ENCODE measurements at regions not wholly inside any gene's neighbourhood (a gene's known extent, or its start where the extent isn't known, plus 50 kb on each side); places are given as distances from the start of the nearest gene placed in this dataset.

GRCh38 chr6:147077251-147077650 is 127.0 kb upstream of the STXBP5 start:
- no peak overlapping the region for H3K4me3 ChIP-seq (ENCODE audit: low read depth, low read length)
- TF ChIP-seq, protein P1, sequence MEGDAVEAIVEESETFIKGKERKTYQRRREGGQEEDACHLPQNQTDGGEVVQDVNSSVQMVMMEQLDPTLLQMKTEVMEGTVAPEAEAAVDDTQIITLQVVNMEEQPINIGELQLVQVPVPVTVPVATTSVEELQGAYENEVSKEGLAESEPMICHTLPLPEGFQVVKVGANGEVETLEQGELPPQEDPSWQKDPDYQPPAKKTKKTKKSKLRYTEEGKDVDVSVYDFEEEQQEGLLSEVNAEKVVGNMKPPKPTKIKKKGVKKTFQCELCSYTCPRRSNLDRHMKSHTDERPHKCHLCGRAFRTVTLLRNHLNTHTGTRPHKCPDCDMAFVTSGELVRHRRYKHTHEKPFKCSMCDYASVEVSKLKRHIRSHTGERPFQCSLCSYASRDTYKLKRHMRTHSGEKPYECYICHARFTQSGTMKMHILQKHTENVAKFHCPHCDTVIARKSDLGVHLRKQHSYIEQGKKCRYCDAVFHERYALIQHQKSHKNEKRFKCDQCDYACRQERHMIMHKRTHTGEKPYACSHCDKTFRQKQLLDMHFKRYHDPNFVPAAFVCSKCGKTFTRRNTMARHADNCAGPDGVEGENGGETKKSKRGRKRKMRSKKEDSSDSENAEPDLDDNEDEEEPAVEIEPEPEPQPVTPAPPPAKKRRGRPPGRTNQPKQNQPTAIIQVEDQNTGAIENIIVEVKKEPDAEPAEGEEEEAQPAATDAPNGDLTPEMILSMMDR (IDR thresholded peaks at IDR 0.05; ENCODE audit: low read depth, low read length) = no peak

- no peak overlapping the region for H3K4me3 ChIP-seq (ENCODE audit: low read depth, low read length)
- TF ChIP-seq, protein P1 (IDR thresholded peaks at IDR 0.05; ENCODE audit: low read depth, low read length) = no peak
Measured at GRCh38 chr6:147078106-147078505, 126.1 kb upstream of the STXBP5 start.

DNA sequence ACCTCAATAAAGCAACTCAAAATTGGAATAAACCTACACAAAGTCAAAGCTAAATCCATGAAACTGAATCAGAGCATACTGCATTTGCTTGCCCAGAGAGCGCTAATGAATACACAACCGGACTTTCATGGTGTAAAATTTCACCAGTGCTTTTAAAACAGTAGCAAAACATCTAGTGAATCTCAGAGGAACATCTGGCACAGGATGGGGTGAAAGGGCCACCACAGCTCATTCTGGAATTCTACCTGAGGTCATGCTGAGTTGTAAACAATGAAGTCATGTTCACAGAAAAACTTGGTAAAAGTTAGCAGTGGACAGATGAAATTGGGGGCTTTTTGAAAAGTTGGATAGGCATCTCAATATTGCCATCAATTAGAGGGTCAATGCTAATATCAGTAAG is 125.6 kb upstream of the STXBP5 start:
- TF ChIP-seq, protein P1 (IDR thresholded peaks at IDR 0.05; ENCODE audit: low read depth, low read length) = no peak
- H3K4me3 ChIP-seq (ENCODE audit: low read depth, low read length) = no peak overlapping the region

GRCh38 chr6:147080225-147080624 is 124.0 kb upstream of the STXBP5 start:
- TF ChIP-seq, protein P1 (IDR thresholded peaks at IDR 0.05; ENCODE audit: low read depth, low read length) = no peak
- no peak overlapping the region for H3K4me3 ChIP-seq (ENCODE audit: low read depth, low read length)

DNA sequence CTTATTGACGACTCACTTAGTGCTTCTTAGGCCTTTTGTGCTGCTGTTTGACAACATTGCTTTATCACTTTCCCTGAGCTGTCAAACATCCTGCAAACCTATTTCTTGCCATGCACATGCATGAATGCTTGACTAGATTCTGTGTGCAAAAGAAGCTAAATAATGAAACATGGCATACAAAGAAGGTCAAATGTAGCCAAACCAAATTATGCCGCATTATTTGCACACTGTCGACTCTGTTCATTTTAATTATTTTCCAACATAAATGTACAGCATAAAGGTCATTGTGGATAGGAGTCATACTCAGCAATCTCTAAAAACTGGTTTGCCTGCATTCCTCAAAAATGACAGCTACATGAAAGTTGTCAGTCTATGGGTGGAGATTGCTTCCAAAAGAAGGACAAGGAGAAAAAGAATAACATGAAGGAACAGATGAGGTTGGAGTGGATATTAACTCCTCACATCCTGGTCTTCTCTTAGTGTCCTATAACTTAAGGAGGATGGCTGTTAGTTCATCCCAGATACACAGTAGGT is 123.1 kb upstream of the STXBP5 start:
- TF ChIP-seq, protein P1 (IDR thresholded peaks at IDR 0.05; ENCODE audit: low read depth, low read length) = no peak
- H3K4me3 ChIP-seq (ENCODE audit: low read depth, low read length) = no peak overlapping the region

DNA sequence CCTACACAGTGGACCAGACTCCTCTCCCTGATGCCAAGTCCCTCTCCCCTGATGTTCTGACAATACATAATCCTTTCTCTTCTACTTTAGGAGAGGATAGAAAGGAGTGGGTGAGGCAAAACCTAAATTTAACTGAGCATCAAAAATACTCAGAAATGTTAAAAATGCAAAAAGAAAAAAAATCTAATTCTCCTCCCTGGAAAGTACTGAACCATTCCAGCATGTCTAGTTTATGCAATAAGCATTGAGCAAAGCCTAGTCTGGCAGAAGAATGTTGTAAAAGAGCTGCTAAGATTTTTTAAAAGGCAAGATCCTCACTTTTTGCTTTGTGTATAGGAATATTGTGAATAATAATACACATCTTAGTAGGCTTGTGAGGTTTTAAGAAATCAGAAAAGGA is 116.6 kb upstream of the STXBP5 start:
- no peak overlapping the region for H3K4me3 ChIP-seq (ENCODE audit: low read depth, low read length)
- TF ChIP-seq, protein P1 (IDR thresholded peaks at IDR 0.05; ENCODE audit: low read depth, low read length) = no peak

GRCh38 chr6:147088861-147089260 is 115.4 kb upstream of the STXBP5 start:
- TF ChIP-seq, protein P1 (IDR thresholded peaks at IDR 0.05; ENCODE audit: low read depth, low read length) = no peak
- H3K4me3 ChIP-seq (ENCODE audit: low read depth, low read length) = no peak overlapping the region

Measured in WI38 (cell line).